HFF-Myc (cell line): ENCODE measurements at regions not wholly inside any gene's neighbourhood (a gene's known extent, or its start where the extent isn't known, plus 50 kb on each side); places are given as distances from the start of the nearest gene placed in this dataset.

ENCODE experiments used
- DNase-seq: peaks from one replicate; pipeline ENCODE4 v3.0.0-alpha.2; 2011; ENCODE audit warnings: low read depth; ENCODE audit errors: extremely low read depth
- H3K4me3 ChIP-seq: replicated peaks from 2 replicates; pipeline ENCODE4 v1.5.1; 2011; ENCODE audit warnings: low read depth, mild to moderate bottlenecking, control low read depth, low read length
- CTCF ChIP-seq: IDR thresholded peaks from 2 replicates; pipeline ENCODE4 v1.5.1; 2012; ENCODE audit warnings: mild to moderate bottlenecking, low read depth, low read length, control low read depth; ENCODE audit errors: missing control alignments

GRCh38 chr10:90162271-90162853, 461.0 kb downstream of the KIF20B start:
- peak; percentile 74 for DNase-seq
- TF ChIP-seq CTCF = no peak

GRCh38 chr10:90167174-90168064, 466.0 kb downstream of the KIF20B start:
- H3K4me3 ChIP-seq = no peak overlapping the region

More at GRCh38 chr10:90162271-90162853, 461.0 kb downstream of the KIF20B start:
- no peak overlapping the region for H3K4me3 ChIP-seq

GRCh38 chr10:90168244-90168643, 466.9 kb downstream of the KIF20B start:
- TF ChIP-seq CTCF = no peak
- no peak overlapping the region for H3K4me3 ChIP-seq
- no peak for DNase-seq

More at GRCh38 chr10:90167174-90168064, 466.0 kb downstream of the KIF20B start:
- DNase-seq = no peak
- no peak for TF ChIP-seq CTCF

GRCh38 chr10:90171014-90171722, 469.8 kb downstream of the KIF20B start:
- TF ChIP-seq CTCF = no peak
- H3K4me3 ChIP-seq = no peak overlapping the region
- no peak for DNase-seq

- no peak for TF ChIP-seq CTCF
- DNase-seq = no peak
- no peak overlapping the region for H3K4me3 ChIP-seq
Measured at GRCh38 chr10:90174531-90174930, 473.1 kb downstream of the KIF20B start.

GRCh38 chr10:90175161-90175681, 473.8 kb downstream of the KIF20B start:
- TF ChIP-seq CTCF = no peak

More at GRCh38 chr10:90175161-90175681, 473.8 kb downstream of the KIF20B start:
- no peak overlapping the region for H3K4me3 ChIP-seq
- no peak for DNase-seq
